Stimulated activated CD4-positive, alpha-beta T cell treated with anti-CD3 and anti-CD28 coated beads, Interleukin-1b, Interleukin-23, amount 100 ng/mL, for 24 hours (primary cell): ENCODE measurements at regions not wholly inside any gene's neighbourhood (a gene's known extent, or its start where the extent isn't known, plus 50 kb on each side); places are given as distances from the start of the nearest gene placed in this dataset.
"Not testable (repeated sequence)": the region's sequence is repeated elsewhere in the genome, so short reads cannot be mapped to it uniquely, and the experiment has no call there.

ENCODE experiments used
- DNase-seq, 4 experiments: peaks; one replicate each; pipeline ENCODE4 v3.0.0-alpha.2; 2020; ENCODE audit warnings: low read depth in 4 of 4, low spot score in 1 of 4

DNA sequence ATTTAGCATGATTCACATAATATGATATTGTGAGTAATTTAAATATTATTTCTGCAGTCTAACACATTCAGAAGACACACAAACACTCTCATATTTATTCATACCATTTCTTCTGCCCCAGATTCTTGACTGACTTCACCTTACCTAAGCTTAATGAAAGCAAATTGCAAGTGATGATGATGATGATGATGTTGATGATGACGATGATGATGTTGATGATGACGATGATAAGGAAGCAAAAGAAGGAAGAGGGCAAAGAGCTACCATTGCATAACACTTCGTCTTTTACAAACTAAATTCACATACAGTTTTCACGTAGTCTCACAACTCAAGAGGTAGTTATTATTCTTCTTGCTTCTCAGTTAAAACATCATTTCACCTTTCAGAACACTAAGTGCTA lies 404.7 kb downstream of the NAF1 start:
- no peak for DNase-seq

DNA sequence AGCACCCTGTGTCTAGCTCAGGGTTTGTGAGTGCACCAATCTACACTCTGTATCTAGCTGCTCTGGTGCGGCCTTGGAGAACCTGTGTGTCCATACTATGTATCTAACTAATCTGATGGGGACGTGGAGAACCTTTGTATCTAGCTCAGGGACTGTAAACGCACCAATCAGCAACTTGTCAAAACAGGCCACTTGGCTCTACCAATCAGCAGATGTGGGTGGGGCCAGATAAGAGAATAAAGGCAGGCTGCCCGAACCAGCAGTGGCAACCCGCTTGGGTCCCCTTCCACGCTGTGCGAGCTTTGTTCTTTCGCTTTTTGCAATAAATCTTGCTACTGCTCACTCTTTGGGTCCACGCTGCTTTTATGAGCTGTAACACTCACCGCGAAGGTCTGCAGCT lies 426.5 kb downstream of the NAF1 start:
- DNase-seq, result not testable (repeated sequence)

DNA sequence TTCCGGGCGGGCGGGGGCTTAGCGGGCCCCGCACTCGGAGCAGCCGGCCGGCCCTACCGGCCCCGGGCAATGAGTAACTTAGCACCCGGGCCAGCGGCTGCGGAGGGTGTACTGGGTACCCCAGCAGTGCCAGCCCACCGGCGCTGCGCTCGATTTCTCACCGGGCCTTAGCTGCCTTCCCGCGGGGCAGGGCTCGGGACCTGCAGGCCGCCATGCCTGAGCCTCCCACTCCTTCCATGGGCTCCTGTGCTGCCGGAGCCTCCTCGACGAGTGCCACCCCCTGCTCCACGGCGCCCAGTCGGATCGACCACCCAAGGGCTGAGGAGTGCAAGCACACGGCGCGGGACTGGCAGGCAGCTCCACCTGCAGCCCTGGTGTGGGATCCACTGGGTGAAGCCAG lies 427.1 kb downstream of the NAF1 start:
- not testable (repeated sequence) for DNase-seq

DNA sequence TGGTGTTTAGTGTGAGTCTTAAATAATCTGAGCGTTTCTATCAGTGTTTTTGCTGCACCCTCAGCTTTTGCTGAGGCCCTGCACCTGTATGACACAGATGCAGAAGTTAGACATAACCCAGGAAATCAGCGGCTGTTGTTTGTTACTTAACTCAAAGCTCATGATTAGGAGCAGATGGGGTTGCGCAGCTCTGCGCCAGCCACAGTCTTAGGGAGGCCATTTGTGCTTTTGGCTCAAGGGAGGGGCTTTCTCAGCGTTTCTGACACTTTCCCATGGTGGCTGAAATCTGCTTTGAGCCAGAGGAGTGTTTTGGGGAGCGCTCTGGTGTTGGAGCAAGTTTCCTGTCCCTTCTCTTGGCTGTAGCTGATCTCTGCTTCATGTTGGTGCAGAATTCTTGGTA lies 433.8 kb downstream of the NAF1 start:
- no peak for DNase-seq

DNA sequence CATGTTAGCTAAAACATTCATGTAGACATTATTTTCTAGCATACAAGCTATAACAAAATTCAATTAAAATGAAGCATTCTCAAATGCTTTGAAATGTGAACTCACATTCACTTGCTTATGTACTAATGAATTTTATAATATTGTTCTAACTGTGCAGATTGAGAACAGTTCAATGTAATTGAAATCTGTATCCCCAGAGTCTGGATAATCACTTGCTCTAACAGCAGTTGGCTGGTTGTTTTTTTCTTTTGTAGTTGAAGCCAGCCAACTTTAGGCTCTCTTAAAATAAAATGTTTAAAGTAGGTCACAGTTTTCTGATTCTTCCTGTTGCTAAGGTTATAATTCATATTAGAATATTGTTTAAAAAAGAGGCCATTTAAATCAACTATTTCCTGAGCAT lies 438.9 kb downstream of the NAF1 start:
- no peak for DNase-seq

DNA sequence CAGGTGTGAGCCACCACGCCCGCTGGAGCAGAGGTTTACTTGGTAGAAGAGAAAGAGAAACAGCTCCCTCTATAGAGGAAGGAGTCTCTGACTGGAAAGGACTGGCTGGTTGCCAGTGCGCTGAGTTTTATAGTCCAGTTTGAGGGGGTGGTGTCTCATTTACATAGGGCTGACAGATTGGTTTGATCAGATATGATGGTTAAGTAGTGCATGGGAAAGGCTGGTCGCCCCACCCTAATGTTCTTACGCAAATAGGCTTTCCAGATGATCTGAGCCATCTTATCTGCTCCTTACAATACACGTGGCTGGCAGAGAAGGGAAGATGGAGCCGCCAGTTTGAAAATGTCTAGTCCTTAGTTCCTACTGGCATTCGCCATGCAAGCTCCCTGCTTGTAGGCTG lies 439.5 kb downstream of the NAF1 start:
- no peak for DNase-seq

DNA sequence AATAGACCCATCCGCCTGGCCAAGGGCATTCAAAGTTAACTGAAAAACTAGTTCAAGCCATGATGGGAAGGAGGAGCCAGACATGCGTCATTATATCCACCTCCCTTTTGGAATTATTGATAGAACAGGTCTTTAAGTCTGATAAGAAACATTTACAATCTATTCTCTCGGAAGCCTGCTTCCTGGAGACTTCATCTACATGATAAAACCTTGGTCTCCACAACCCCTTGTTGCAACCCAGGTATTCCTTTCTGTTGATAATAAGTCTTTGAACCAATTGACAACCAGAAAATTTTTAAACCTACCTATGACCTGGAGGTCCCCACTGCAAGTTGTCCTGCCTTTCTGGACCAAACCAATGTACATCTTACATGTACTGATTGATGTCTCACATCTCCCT lies 451.3 kb downstream of the NAF1 start:
- DNase-seq, result no peak

DNA sequence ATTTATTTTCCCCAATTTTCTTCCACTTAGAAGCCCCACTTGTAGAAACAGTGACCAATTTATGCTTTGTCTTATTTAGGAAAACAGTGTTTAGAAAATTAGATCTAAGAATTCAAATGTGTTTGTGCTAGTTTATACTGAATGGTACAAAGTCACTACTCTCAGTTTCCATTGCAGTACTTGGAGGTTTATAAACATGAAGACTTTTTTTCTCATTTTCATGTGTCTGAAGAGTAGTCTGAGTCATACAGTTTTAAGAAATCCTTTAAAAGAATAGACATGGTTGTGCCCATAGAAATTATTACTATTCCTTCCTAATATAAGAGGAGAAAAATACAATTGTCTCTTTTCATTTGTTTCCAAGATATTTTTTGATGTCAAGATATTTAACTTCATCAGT lies 458.7 kb downstream of the NAF1 start:
- DNase-seq, result no peak

DNA sequence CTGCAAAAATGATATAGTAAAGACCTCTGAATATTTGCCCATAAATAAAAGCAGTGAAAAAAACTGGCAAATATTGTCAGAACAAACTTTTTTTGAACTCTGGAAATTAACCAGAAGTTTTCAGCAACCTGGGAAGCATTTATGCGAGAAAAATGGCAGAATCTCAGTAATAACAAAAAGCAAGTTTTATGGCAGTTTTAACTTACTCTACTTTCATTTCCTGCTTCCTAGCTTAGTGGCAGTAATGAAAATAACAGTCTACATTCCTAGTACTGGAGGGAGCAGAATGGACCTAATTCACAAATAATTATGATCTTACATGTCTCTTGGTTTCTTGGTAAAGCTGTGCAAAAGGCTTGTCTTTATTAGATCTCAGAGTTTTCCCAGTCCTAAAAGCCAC lies 460.1 kb downstream of the NAF1 start:
- no peak for DNase-seq

DNA sequence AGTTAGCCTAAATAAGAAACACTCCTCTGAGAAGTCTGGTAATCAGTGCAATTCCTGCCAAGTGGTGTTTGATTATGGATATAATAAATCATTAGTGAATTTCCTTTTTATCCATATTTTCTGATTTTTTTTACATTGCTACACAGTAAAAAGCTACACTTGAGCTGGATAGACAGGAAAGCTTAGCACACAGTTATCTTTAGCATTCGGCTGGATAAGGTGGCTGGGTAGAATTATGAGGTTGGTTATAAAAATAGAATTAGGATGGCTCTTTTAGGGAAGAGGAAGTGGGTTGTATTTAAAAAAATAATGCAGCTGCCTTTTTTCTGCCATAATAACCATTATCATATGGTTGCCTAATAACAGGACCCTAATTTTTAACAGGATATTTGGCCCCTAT lies 460.6 kb downstream of the NAF1 start:
- no peak for DNase-seq

DNA sequence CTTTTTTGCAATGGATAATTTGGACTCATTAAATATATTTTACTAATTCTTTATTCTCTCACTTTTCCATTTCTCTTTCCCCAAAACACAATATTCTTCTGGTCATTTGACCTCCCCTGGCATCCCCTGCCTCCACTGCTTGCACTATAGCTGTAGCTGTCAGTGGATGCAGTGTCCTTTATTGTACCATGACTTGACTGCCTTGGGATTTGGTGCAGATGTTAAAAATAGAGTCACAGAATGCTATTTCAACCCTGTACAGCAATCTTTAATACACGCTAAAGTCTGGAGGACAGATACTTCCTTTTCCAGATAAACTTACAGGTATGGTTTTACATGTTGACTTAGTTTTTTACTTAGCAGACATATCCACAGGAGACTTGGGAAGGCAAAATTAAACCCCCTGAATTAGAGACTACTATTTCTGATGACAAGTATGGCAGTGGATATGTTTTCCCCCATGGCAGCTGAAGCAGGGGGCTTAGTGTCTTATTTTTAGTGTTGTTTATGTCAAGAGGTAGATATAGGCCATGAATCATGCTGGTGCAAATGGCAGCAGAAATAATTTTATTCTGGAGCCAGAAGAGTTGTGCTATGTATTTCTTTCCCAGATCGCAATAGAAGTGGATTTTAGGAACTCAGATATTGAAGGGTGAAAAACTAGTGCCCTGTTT lies 461.4 kb downstream of the NAF1 start:
- DNase-seq, result no peak

DNA sequence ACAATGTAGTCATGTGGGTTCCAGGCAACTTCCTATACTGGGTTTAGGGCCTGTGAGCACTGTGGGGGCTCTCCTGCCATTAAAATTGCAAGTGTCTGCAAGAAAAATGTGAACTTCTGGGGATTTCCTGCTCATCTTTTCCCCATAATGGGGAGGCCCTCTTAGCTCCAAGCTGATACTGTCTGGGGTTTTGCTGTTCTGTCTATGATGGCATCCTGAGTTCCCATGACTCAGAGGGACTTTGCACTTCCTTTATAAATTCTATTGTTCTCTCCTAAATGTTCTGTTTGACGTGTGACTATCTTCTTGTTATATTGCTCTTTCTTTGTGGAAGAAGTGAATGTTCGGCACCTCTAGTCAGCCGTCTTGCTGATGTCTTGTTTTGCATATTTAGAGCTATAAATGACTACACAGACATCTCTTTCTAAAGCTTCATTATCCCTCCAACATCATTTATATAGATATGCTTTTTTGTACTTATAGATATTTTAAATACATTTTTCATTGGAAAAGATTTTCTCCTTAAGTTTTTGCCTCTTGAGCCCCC lies 465.8 kb downstream of the NAF1 start:
- no peak for DNase-seq

DNA sequence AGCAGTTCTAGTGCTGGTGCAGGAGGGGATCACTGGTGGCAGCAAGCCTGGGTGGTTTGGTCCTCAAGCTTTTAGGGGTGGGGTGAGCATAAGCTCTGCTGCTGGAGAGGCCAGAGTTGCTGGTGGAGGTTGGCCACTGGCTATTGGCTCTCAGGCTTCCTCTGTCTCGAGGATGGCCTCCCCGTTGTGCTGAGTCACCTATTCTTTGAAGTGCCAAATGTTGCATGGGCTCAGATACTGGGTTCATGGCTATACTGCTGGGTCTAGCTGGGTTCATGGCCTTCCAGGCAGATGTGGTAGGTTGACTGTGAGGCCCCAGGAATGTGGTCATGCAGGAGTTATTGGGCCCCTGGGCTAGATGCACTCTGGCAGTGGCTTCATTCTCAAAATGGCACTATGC lies 466.3 kb downstream of the NAF1 start:
- DNase-seq, result no peak

DNA sequence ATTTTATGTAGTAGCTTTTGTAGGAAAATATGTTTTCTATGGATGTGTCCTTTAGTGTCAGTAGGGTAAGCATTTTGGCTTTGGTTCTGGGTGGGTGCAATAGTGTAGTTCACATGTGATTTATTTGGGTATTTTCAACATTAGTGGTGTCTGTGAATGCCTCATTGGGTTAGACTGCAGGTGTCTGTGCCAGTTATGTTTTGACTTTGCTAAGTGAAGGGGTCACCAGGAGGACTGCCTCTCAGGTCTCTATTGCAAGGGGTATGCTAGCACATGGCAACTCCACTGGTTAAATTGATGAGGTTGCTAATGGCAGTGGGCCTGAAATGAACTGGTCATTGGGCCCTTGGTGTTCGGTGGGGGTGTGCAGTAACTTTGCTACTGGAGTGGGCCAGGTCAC lies 467.1 kb downstream of the NAF1 start:
- DNase-seq, result no peak

DNA sequence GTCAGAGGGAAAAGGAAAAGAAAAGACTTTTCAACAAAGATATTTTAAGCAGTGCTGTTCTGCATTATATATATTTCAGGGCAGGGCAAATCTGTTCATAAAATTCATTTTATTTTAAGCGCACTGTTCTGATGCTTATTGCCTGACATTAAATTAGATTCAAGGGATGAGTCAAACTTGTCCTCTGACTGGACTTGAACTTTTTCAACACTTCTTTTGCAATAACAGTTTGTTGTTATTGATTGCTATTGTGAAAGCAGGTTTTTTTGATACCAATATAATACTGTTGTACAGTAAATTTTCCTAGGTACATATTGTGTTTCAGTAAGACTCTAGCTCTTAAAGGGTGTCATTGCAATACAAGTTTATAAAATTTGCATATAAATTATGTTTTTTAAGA lies 481.3 kb downstream of the NAF1 start:
- no peak for DNase-seq

DNA sequence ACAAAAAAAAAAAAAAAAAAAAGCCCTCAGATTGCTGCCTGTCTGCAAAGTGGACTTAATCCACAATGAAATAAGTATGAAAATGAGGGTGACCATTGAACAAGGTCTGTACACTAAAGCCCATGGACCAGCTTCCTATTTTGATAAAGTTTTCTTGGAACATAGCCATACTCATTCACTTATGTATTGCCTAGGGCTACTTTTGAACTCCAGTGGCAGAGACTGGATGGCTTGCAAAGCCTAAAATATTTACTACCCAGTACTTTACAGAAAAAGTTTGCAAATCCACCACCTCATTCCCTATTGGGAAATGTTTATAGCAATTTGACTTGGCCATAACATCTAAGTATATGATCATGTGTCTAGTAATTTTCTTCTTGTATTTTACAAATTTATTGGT lies 481.7 kb downstream of the NAF1 start:
- DNase-seq, result no peak

DNA sequence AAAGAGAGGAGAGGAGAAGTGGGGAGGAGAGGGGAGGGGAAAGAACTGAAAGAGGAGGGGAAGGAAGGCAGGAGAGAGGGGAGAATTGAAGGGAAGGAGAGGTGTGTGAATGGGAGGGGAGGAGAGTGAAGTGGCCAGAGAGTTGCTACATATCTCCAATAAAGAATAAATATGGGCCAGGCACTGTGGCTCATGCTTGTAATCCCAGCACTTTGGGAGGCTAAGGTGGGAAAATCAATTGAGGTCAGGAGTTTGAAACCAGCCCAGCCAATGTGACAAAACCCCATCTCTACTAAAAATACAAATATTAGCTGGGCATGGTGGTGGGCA lies 482.4 kb downstream of the NAF1 start:
- no peak for DNase-seq

DNA sequence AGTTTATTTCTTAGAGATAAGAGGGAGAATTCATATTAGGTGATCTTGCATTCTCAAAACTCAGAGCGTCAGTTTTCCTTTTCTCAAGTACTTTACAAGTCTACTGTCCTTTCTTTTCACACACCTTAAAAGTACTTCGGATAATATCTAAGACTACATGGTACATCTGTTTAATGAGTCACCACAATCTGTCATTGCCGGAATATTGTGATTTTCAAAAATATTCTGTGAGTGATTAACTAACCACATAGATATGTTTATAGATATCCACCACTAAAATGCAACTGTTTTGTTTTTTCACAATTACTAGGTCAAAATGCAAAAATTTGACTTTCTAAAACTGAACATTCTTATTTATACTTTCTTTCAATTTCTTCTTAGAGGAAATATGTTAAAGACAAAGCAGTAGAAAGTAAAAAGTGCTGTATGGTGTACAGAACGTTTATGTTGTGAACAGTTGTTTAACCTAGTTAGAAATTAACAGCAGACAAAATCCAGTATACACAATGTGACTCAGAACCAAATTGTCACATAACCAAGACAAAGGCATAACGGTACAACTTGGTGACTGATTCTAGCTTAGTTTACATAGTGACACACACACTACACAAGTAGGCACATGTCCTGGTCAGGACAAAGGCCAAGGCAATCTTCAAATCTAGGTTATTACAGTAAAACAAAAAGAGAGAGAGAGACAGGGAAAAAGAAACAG lies 482.9 kb downstream of the NAF1 start:
- no peak for DNase-seq

DNA sequence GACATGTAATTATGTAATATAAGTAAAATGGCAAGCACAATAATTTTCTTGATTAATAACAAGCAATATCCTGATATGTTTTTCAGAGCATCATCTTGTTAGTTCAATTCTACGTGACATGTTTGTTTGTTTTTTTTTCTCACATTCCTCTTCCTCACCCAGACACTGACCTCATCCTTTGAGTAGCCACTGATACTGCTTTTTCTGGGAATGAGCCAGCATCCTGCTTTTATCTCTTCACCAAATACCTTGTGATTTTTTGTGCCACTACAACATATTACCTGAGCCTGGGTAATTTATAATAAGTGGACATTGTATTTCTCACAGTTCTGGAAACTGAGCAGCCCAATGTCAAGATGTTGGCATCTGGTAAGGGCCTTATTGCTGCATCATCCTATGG lies 484.0 kb downstream of the NAF1 start:
- DNase-seq, result no peak

DNA sequence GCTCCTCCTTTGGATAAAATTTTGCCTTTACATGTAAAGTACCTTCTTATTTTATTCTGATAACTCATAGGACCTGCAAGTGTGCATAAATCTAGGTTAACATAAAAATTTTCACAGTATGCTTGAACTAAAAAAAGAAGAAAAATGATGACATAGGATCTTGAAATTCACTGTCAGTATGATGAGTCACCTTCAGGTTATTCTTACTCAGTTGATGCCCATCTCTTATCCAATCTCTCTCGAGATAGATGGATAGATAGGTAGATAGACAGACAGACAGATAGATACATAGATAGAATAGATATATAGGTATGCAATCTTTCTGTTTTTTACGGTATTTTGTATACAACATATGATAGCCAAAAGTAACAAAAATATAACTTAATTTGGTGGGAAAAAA lies 485.5 kb downstream of the NAF1 start:
- no peak for DNase-seq

DNA sequence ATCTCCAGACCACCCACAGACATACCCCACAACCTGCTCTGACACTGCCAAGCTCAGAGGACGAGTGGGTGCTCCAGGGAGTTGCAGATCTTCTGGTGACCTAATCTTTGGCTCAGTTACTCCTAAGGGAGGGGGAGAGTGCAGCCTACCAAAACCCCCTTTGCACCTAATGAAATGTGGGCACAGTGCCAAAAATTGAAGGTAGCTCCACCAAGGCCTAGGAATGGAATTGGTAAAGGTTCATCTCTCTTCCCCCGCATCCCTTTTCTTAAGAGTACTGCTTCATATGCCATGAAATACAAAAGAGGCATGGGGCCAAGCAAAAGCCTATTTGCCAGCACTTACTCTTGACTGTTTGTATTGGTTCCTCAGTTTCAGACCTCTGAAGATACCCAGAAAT lies 491.0 kb downstream of the NAF1 start:
- DNase-seq, result no peak

DNA sequence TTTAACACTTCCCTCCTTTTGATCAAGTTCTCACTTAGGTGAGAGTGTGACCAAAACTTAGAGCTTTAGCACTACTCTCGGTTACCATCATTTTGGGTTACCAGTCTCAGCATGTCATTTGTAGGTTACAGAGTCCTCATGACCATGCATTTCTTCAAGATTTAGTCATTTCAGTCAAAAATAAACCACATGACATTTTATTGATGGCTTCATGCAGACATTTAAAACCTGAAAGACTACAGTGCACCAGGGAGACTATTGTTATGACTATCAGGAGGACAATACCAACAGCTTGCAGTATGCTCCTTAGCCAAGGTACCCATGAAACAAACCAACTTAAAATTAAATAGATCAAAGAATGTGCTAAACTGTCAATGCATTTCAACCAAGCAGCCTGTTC lies 498.1 kb upstream of the FSTL5 start:
- no peak for DNase-seq

DNA sequence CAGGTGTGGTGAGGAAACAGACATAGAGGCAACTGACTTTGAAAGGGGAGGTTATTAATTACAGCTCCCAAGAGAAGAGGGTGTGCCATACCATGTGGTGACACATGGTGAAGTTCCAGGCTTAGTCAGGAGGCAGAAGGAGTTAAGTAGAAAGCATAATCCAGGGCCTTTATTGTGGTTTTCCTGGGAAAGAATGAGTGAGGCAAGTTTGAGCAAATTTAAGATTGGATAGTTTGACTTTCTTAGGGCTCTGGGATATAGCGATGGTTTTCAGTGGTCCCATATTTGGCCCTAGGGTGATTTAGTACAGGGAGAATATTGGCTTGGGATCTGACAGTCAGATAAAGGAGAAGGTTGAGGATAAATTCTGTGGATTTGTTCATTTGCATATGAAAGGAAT lies 495.9 kb upstream of the FSTL5 start:
- DNase-seq, result no peak
